SK-N-SH treated with all-trans-retinoic acid at 6 μM for 48 hours (cell line): ENCODE measurements at regions not wholly inside any gene's neighbourhood (a gene's known extent, or its start where the extent isn't known, plus 50 kb on each side); places are given as distances from the start of the nearest gene placed in this dataset.

ENCODE experiments used
- ATAC-seq: fragments of 200-7000 bp; cut with Tn5 transposase; 3 replicates; pipeline ENCODE4 v1.9.1; 2020; ENCODE audit warnings: mild to moderate bottlenecking, moderate library complexity
- BACH2 ChIP-seq: fragments of 250-450 bp; sonication (Bioruptor Pico); IDR thresholded peaks from 2 replicates; pipeline ENCODE4 v1.9.0; 2021; ENCODE audit warnings: mild to moderate bottlenecking, borderline replicate concordance
- CSDC2 ChIP-seq: fragments of 250-450 bp; sonication (Bioruptor Pico); IDR thresholded peaks from 2 replicates; pipeline ENCODE4 v1.5.0; 2020; ENCODE audit warnings: mild to moderate bottlenecking, moderate library complexity
- CSRNP3 ChIP-seq: fragments of 250-450 bp; sonication (Bioruptor Pico); IDR thresholded peaks from 2 replicates; pipeline ENCODE4 v1.5.1; 2021; ENCODE audit warnings: mild to moderate bottlenecking, moderate library complexity
- ESRRG ChIP-seq: fragments of 250-450 bp; sonication (Bioruptor Pico); IDR thresholded peaks from 2 replicates; pipeline ENCODE4 v1.6.1; 2021; ENCODE audit warnings: mild to moderate bottlenecking
- GLIS3 ChIP-seq: fragments of 250-450 bp; sonication (Bioruptor Pico); IDR thresholded peaks from 2 replicates; pipeline ENCODE4 v1.5.0; 2020; ENCODE audit warnings: mild to moderate bottlenecking, moderate library complexity
- ISL1 ChIP-seq: fragments of 250-450 bp; sonication (Bioruptor Pico); IDR thresholded peaks from 2 replicates; pipeline ENCODE4 v2.1.2; 2022; ENCODE audit warnings: mild to moderate bottlenecking, moderate library complexity
- OSR1 ChIP-seq: fragments of 250-450 bp; sonication (Bioruptor Pico); IDR thresholded peaks from 2 replicates; pipeline ENCODE4 v1.8.0; 2022; ENCODE audit warnings: moderate library complexity, mild to moderate bottlenecking, inconsistent platforms
- PATZ1 ChIP-seq: fragments of 250-450 bp; sonication (Bioruptor Pico); IDR thresholded peaks from 2 replicates; pipeline ENCODE4 v1.8.0; 2020; ENCODE audit warnings: mild to moderate bottlenecking, moderate library complexity, borderline replicate concordance
- PPARA ChIP-seq: fragments of 250-450 bp; sonication (Bioruptor Pico); IDR thresholded peaks from 2 replicates; pipeline ENCODE4 v1.5.0; 2020; ENCODE audit warnings: mild to moderate bottlenecking, borderline replicate concordance
- RARB ChIP-seq: fragments of 250-450 bp; sonication (Bioruptor Pico); IDR thresholded peaks from 2 replicates; pipeline ENCODE4 v1.8.0; 2021; ENCODE audit warnings: mild to moderate bottlenecking, moderate library complexity
- SNAI2 ChIP-seq: fragments of 250-450 bp; sonication (Bioruptor Pico); IDR thresholded peaks from 2 replicates; pipeline ENCODE4 v1.5.0; 2020; ENCODE audit warnings: mild to moderate bottlenecking, moderate library complexity
- TCF4 ChIP-seq: fragments of 250-450 bp; sonication (Bioruptor Pico); IDR thresholded peaks from 2 replicates; pipeline ENCODE4 v1.8.0; 2021; ENCODE audit warnings: mild to moderate bottlenecking, moderate library complexity, borderline replicate concordance
- TOX ChIP-seq: fragments of 250-450 bp; sonication (Bioruptor Pico); IDR thresholded peaks from 2 replicates; pipeline ENCODE4 v1.8.0; 2021; ENCODE audit warnings: mild to moderate bottlenecking, moderate library complexity, borderline replicate concordance
- TSHZ2 ChIP-seq: fragments of 250-450 bp; sonication (Bioruptor Pico); IDR thresholded peaks from 2 replicates; pipeline ENCODE4 v1.5.0; 2020; ENCODE audit warnings: mild to moderate bottlenecking, moderate library complexity
- ZFP3 ChIP-seq: fragments of 250-450 bp; sonication (Bioruptor Pico); IDR thresholded peaks from 2 replicates; pipeline ENCODE4 v1.5.0; 2020; ENCODE audit warnings: mild to moderate bottlenecking, moderate library complexity
- ZFP30 ChIP-seq: fragments of 450-650 bp; formaldehyde crosslinking; IDR thresholded peaks from 2 replicates; pipeline ENCODE4 v1.5.0; 2022; ENCODE audit warnings: mild to moderate bottlenecking, moderate library complexity
- ZNF565 ChIP-seq: fragments of 450-650 bp; formaldehyde crosslinking; conservative IDR thresholded peaks from 2 replicates; pipeline ENCODE4 v1.5.0; 2020; ENCODE audit warnings: low read depth, mild to moderate bottlenecking, moderate library complexity
- ZNF8 ChIP-seq: fragments of 450-650 bp; formaldehyde crosslinking; IDR thresholded peaks from 2 replicates; pipeline ENCODE4 v1.5.0; 2020; ENCODE audit warnings: mild to moderate bottlenecking, moderate library complexity
- TF ChIP-seq, protein P1 (sequence below): fragments of 250-450 bp; sonication (Bioruptor Pico); IDR thresholded peaks from 2 replicates; pipeline ENCODE4 v1.8.0; 2021; ENCODE audit warnings: low read depth, mild to moderate bottlenecking, moderate library complexity, borderline replicate concordance
- TF ChIP-seq, protein P2 (sequence below): fragments of 250-450 bp; sonication (Bioruptor Pico); IDR thresholded peaks from 2 replicates; pipeline ENCODE4 v1.5.1; 2020; ENCODE audit warnings: low read depth, mild to moderate bottlenecking, moderate library complexity

DNA sequence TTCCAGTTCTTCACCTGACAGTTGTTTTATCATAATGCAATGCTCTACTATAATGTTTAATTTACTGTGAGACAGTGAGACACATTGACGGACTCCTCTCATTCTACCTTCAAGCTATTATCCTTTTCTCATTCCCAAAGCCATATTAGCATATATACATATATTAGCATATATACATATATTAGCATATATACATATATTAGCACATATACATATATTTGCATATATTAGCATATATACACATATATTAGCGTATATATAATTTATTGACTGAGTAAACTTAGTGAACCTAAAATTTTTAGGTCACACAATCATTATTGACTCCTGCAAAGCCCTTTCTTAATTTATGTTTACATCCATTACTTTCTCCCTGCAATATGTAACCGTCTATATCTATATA, 555.0 kb upstream of the ADGRB3 start (continued):
- no peak for TF ChIP-seq ZFP30
- TF ChIP-seq, all 23 proteins: peak for 0

- ATAC-seq, result no peak
- TF ChIP-seq OSR1 (CRISPR knock-in tag), result no peak
- TF ChIP-seq PATZ1, result no peak
- no peak for TF ChIP-seq GLIS3 (CRISPR knock-in tag)
- no peak for TF ChIP-seq ZFP3 (CRISPR knock-in tag)
- TF ChIP-seq ESRRG (CRISPR knock-in tag), result no peak
- no peak for TF ChIP-seq ZFP30
- TF ChIP-seq SNAI2, result no peak
- no peak for TF ChIP-seq CSRNP3 (CRISPR knock-in tag)
- TF ChIP-seq PPARA, result no peak
- TF ChIP-seq, protein P1, sequence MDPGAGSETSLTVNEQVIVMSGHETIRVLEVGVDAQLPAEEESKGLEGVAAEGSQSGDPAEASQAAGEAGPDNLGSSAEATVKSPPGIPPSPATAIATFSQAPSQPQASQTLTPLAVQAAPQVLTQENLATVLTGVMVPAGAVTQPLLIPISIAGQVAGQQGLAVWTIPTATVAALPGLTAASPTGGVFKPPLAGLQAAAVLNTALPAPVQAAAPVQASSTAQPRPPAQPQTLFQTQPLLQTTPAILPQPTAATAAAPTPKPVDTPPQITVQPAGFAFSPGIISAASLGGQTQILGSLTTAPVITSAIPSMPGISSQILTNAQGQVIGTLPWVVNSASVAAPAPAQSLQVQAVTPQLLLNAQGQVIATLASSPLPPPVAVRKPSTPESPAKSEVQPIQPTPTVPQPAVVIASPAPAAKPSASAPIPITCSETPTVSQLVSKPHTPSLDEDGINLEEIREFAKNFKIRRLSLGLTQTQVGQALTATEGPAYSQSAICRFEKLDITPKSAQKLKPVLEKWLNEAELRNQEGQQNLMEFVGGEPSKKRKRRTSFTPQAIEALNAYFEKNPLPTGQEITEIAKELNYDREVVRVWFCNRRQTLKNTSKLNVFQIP, result no peak
- no peak for TF ChIP-seq ZNF8
- TF ChIP-seq ZNF565 (CRISPR knock-in tag), result no peak
- no peak for TF ChIP-seq TSHZ2
- no peak for TF ChIP-seq TCF4
- TF ChIP-seq, protein P2, sequence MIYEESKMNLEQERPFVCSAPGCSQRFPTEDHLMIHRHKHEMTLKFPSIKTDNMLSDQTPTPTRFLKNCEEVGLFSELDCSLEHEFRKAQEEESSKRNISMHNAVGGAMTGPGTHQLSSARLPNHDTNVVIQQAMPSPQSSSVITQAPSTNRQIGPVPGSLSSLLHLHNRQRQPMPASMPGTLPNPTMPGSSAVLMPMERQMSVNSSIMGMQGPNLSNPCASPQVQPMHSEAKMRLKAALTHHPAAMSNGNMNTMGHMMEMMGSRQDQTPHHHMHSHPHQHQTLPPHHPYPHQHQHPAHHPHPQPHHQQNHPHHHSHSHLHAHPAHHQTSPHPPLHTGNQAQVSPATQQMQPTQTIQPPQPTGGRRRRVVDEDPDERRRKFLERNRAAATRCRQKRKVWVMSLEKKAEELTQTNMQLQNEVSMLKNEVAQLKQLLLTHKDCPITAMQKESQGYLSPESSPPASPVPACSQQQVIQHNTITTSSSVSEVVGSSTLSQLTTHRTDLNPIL, result no peak
- TF ChIP-seq CSDC2, result no peak
- no peak for TF ChIP-seq BACH2 (CRISPR knock-in tag)
These were observed 557.4 kb upstream of the ADGRB3 start for GRCh38 chr6:68077661-68078060.

DNA sequence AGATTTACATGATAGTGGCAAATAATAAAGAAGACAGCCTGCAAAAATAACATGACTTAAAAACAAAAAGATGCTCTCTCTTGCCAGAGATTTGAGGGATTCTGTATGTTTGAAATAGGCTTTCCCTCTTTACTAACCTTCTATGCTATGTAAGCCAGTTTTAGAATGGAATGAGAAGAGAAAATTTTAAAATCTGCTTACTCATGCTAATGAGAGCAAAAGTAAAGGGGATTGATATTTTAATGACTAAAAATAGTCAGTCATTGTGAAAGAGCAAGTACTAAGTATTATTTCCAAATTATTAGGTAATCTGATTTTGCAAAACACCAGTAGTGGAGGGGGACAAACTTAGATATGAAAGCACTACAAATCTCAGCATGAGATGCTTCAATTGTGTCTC, 563.3 kb upstream of the ADGRB3 start:
- no peak for ATAC-seq
- TF ChIP-seq ZNF8 (no peak), RARB (CRISPR knock-in tag) (no peak), ISL1 (no peak), TSHZ2 (no peak), GLIS3 (CRISPR knock-in tag) (no peak), SNAI2 (no peak), ZFP3 (CRISPR knock-in tag) (no peak), ZFP30 (no peak), CSDC2 (no peak), TOX (CRISPR knock-in tag) (no peak)
- TF ChIP-seq, all 23 proteins: peak for 0
